ENCODE measurements at regions not wholly inside any gene's neighbourhood (a gene's known extent, or its start where the extent isn't known, plus 50 kb on each side); places are given as distances from the start of the nearest gene placed in this dataset.

DNA sequence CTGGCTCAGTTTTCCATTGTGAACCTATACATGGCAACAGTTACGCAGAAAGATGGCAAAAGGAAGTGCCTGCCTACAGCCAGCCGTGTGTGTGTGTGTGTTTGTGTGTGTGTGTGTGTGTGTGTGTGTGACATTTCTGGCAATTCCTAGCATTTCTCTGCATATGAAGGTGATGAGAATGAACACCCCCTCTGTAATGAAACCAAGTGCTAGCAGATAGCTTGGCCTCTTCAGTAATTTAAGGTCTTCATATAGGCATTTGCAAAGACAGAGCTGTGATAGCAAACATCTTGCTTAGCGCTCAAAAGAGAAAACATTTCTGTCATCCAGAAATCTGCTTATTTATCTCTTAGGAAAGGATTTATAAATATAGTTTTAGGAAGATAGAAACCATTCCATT lies 389.1 kb downstream of the AACS start:
- DNase-seq (ENCODE audit: low read depth, low spot score) = no peak
- TF ChIP-seq GATA2 (IDR thresholded peaks at IDR 0.05; ENCODE audit: insufficient read depth, insufficient read length, low read depth, low read length) (no peak), POLR2A (IDR thresholded peaks at IDR 0.05; ENCODE audit: low read depth, low read length) (no peak), JUN (IDR thresholded peaks at IDR 0.05; ENCODE audit: borderline replicate concordance, insufficient read depth, insufficient read length, low read depth) (no peak), EZH2 (IDR thresholded peaks at IDR 0.05; ENCODE audit: borderline replicate concordance, low read depth, low read length, severe bottlenecking) (no peak), MYC (IDR thresholded peaks at IDR 0.05; ENCODE audit: low read depth, low read length) (no peak), POLR2AphosphoS5 (IDR thresholded peaks at IDR 0.05; ENCODE audit: insufficient read depth, low read depth, low read length) (no peak)
- TF ChIP-seq, protein P1, sequence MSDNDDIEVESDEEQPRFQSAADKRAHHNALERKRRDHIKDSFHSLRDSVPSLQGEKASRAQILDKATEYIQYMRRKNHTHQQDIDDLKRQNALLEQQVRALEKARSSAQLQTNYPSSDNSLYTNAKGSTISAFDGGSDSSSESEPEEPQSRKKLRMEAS (IDR thresholded peaks at IDR 0.05; ENCODE audit: insufficient read depth, insufficient read length) = no peak
- TF ChIP-seq, protein P2, sequence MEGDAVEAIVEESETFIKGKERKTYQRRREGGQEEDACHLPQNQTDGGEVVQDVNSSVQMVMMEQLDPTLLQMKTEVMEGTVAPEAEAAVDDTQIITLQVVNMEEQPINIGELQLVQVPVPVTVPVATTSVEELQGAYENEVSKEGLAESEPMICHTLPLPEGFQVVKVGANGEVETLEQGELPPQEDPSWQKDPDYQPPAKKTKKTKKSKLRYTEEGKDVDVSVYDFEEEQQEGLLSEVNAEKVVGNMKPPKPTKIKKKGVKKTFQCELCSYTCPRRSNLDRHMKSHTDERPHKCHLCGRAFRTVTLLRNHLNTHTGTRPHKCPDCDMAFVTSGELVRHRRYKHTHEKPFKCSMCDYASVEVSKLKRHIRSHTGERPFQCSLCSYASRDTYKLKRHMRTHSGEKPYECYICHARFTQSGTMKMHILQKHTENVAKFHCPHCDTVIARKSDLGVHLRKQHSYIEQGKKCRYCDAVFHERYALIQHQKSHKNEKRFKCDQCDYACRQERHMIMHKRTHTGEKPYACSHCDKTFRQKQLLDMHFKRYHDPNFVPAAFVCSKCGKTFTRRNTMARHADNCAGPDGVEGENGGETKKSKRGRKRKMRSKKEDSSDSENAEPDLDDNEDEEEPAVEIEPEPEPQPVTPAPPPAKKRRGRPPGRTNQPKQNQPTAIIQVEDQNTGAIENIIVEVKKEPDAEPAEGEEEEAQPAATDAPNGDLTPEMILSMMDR (IDR thresholded peaks at IDR 0.05; ENCODE audit: extremely low read depth in 1 of 2, insufficient read depth in 1 of 2, low read depth in 1 of 2, low read length in 2 of 2) = no peak
- ChIA-PET CTCF (no interaction called here), POLR2A (no interaction called here)
- Histone ChIP-seq H3K27ac (ENCODE audit: insufficient read depth, low read depth, low read length) (no peak overlapping the region), H3K9me3 (replicated peaks; ENCODE audit: control insufficient read depth, insufficient read depth, low read length) (peaks cover 6% of the 10 kb centered on the region), H3K27me3 (ENCODE audit: control insufficient read depth in 2 of 2, insufficient read depth in 2 of 2, low read length in 2 of 2) (no peaks in the 10 kb centered on the region), H4K20me1 (replicated peaks; ENCODE audit: control insufficient read depth, extremely low read depth, insufficient read depth, low read length) (no peaks in the 10 kb centered on the region), H3K36me3 (ENCODE audit: control insufficient read depth in 2 of 2, extremely low read depth in 1 of 2, insufficient read depth in 2 of 2, low read length in 2 of 2) (no peaks in the 10 kb centered on the region), H3K4me3 (replicated peaks in 1 of 3; ENCODE audit: insufficient read depth in 1 of 3, low read depth in 1 of 3, low read length in 3 of 3) (no peak overlapping the region), H3K4me1 (ENCODE audit: control insufficient read depth, extremely low read depth, insufficient read depth, low read length) (no peaks in the 10 kb centered on the region), H3K4me2 (ENCODE audit: insufficient read depth, low read length) (no peak overlapping the region), H3K79me2 (ENCODE audit: control insufficient read depth, insufficient read depth, low read length) (no peaks in the 10 kb centered on the region), H2AFZ (ENCODE audit: low read depth, low read length) (no peak overlapping the region), H3K9me1 (replicated peaks; ENCODE audit: control insufficient read depth, extremely low read depth, insufficient read depth, low read length) (no peaks in the 10 kb centered on the region), H3K9ac (replicated peaks; ENCODE audit: extremely low read depth, insufficient read depth, low read length) (no peak overlapping the region)
- dilution Hi-C loops (cut with MboI; ENCODE audit: extremely low pct_ligation_motif_present, low sequenced_read_pairs) (no loop called here), intact Hi-C loops (cut with micrococcal nuclease) (no loop called here)
- BruUV-seq (replicated peaks) = no TSS peak
- FAIRE-seq = no peak

Data from endothelial cell of umbilical vein (primary cell).